ENCODE measurements at regions not wholly inside any gene's neighbourhood (a gene's known extent, or its start where the extent isn't known, plus 50 kb on each side); places are given as distances from the start of the nearest gene placed in this dataset.

DNA sequence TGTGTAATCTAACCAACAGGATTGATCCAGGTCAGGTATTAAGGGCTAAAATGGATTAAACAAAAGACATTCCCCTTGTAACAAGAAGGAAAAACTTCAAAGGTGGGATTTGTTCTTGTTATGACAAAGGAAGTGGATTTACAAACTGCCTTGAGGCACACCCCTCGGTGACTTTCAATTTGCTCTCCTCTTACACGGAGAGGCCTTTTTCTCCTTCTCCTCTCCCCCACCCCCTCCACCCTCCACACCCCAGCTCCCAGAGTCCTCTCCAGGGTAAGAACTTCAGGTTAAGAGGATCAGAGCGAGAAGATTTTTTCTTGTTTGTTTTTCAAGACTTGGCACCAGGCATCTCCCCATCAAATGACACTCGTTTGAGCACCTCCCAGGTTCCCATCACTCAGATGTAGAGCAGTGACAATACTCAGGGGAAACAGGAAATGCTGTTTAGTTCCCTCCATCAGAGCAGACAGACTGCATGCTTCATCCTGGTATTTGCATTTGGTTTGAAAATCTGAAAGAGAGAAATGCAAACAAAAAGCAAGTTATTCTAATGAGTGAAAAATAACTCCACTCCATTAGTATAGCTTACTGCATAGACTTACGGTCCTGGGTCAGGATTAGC is 77.6 kb upstream of the TMEM260 start:
- H3K9ac ChIP-seq (ENCODE audit: insufficient read depth, low read length) = no peak overlapping the region
- no peak for DNase-seq (ENCODE audit: low read depth in 2 of 2)
- H3K27ac ChIP-seq (ENCODE audit: insufficient read depth, low read length) = no peak overlapping the region
- no peak overlapping the region for H3K4me3 ChIP-seq (replicated peaks in 1 of 4; ENCODE audit: control extremely low read depth in 1 of 4, insufficient read depth in 1 of 4, low read depth in 3 of 4, low read length in 4 of 4)
- H3K9me3 ChIP-seq (ENCODE audit: control insufficient read depth, insufficient read depth, low read depth, low read length) = no peaks in the 10 kb centered on the region
- no peaks in the 10 kb centered on the region for H3K36me3 ChIP-seq (ENCODE audit: control insufficient read depth, insufficient read depth, low read length)
- no peak overlapping the region for H3K4me2 ChIP-seq (ENCODE audit: extremely low read depth, insufficient read depth, low read length)
- H3K4me1 ChIP-seq (ENCODE audit: control insufficient read depth, extremely low read depth, insufficient read depth, low read length) = no peaks in the 10 kb centered on the region
- no peak overlapping the region for H2AFZ ChIP-seq (ENCODE audit: low read length)
- no peaks in the 10 kb centered on the region for H3K79me2 ChIP-seq (ENCODE audit: control insufficient read depth, insufficient read depth, low read length)
- no peaks in the 10 kb centered on the region for H4K20me1 ChIP-seq (ENCODE audit: control insufficient read depth, extremely low read depth, insufficient read depth, low read length)
- no peaks in the 10 kb centered on the region for H3K27me3 ChIP-seq (ENCODE audit: control insufficient read depth, insufficient read depth, low read length)
- TF ChIP-seq EZH2 (IDR thresholded peaks at IDR 0.05; ENCODE audit: low read length, missing control alignments) = no peak
- TF ChIP-seq, protein P1, sequence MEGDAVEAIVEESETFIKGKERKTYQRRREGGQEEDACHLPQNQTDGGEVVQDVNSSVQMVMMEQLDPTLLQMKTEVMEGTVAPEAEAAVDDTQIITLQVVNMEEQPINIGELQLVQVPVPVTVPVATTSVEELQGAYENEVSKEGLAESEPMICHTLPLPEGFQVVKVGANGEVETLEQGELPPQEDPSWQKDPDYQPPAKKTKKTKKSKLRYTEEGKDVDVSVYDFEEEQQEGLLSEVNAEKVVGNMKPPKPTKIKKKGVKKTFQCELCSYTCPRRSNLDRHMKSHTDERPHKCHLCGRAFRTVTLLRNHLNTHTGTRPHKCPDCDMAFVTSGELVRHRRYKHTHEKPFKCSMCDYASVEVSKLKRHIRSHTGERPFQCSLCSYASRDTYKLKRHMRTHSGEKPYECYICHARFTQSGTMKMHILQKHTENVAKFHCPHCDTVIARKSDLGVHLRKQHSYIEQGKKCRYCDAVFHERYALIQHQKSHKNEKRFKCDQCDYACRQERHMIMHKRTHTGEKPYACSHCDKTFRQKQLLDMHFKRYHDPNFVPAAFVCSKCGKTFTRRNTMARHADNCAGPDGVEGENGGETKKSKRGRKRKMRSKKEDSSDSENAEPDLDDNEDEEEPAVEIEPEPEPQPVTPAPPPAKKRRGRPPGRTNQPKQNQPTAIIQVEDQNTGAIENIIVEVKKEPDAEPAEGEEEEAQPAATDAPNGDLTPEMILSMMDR (conservative IDR thresholded peaks at IDR 0.05 in 1 of 2, IDR thresholded peaks at IDR 0.05 in 1 of 2; ENCODE audit: low read depth in 1 of 2, low read length in 2 of 2) = no peak

DNA sequence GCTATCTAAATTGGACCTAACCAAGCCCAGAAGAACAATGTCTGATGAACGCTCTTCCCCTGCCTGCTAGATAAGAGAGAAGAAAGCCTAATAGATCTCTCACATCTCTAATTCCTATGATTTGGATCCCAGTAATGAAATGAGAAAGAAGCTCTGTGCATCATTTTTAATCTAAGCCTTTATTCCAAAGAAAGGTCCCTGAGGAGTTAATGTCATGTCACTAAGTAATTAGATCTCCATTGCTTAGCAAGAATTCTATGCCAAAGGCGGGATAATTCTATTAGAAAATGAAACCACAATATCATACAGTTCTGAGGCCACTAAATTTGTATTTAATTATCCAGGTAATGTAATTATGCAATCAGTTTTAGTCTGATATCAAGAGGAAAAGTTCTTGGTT is 74.2 kb upstream of the TMEM260 start:
- Histone ChIP-seq H3K9me3 (ENCODE audit: control insufficient read depth, insufficient read depth, low read depth, low read length) (no peaks in the 10 kb centered on the region), H3K4me2 (ENCODE audit: extremely low read depth, insufficient read depth, low read length) (no peak overlapping the region), H2AFZ (ENCODE audit: low read length) (no peak overlapping the region), H3K4me3 (replicated peaks in 1 of 4; ENCODE audit: control extremely low read depth in 1 of 4, insufficient read depth in 1 of 4, low read depth in 3 of 4, low read length in 4 of 4) (no peak overlapping the region), H3K27me3 (ENCODE audit: control insufficient read depth, insufficient read depth, low read length) (no peaks in the 10 kb centered on the region), H4K20me1 (ENCODE audit: control insufficient read depth, extremely low read depth, insufficient read depth, low read length) (no peaks in the 10 kb centered on the region), H3K79me2 (ENCODE audit: control insufficient read depth, insufficient read depth, low read length) (no peaks in the 10 kb centered on the region), H3K9ac (ENCODE audit: insufficient read depth, low read length) (no peak overlapping the region), H3K4me1 (ENCODE audit: control insufficient read depth, extremely low read depth, insufficient read depth, low read length) (no peaks in the 10 kb centered on the region), H3K36me3 (ENCODE audit: control insufficient read depth, insufficient read depth, low read length) (no peaks in the 10 kb centered on the region), H3K27ac (ENCODE audit: insufficient read depth, low read length) (no peak overlapping the region)
- DNase-seq (ENCODE audit: low read depth in 2 of 2) = no peak
- no peak for TF ChIP-seq EZH2 (IDR thresholded peaks at IDR 0.05; ENCODE audit: low read length, missing control alignments)
- TF ChIP-seq, protein P1 (conservative IDR thresholded peaks at IDR 0.05 in 1 of 2, IDR thresholded peaks at IDR 0.05 in 1 of 2; ENCODE audit: low read depth in 1 of 2, low read length in 2 of 2) = no peak

DNA sequence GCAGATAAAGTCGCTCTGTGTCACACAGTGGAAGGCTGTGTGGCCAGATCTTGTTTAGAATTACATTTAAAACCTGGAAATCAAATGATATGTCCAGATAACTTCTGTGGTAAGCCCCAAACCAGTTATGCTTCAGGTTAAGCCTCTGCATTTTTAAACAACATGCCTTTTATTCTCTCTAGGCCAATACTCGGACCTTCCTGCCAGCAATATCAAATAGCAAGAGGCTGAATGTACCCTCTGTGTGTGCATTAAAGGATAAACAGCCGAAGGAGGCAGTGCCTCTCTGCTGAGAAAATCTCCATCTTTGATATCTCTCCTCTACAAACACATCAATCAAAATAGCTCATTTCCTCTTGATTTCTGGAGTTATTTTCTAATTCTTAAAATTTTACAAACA is 67.1 kb upstream of the TMEM260 start:
- Histone ChIP-seq H3K27ac (ENCODE audit: insufficient read depth, low read length) (no peak overlapping the region), H3K79me2 (ENCODE audit: control insufficient read depth, insufficient read depth, low read length) (no peaks in the 10 kb centered on the region), H3K27me3 (ENCODE audit: control insufficient read depth, insufficient read depth, low read length) (peaks cover 2% of the 10 kb centered on the region), H3K4me2 (ENCODE audit: extremely low read depth, insufficient read depth, low read length) (no peak overlapping the region), H3K9ac (ENCODE audit: insufficient read depth, low read length) (no peak overlapping the region), H3K9me3 (ENCODE audit: control insufficient read depth, insufficient read depth, low read depth, low read length) (no peaks in the 10 kb centered on the region), H3K4me3 (replicated peaks in 1 of 4; ENCODE audit: control extremely low read depth in 1 of 4, insufficient read depth in 1 of 4, low read depth in 3 of 4, low read length in 4 of 4) (no peak overlapping the region), H2AFZ (ENCODE audit: low read length) (no peak overlapping the region), H3K4me1 (ENCODE audit: control insufficient read depth, extremely low read depth, insufficient read depth, low read length) (no peaks in the 10 kb centered on the region), H3K36me3 (ENCODE audit: control insufficient read depth, insufficient read depth, low read length) (no peaks in the 10 kb centered on the region), H4K20me1 (ENCODE audit: control insufficient read depth, extremely low read depth, insufficient read depth, low read length) (no peaks in the 10 kb centered on the region)
- TF ChIP-seq, protein P1 (conservative IDR thresholded peaks at IDR 0.05 in 1 of 2, IDR thresholded peaks at IDR 0.05 in 1 of 2; ENCODE audit: low read depth in 1 of 2, low read length in 2 of 2) = no peak
- no peak for TF ChIP-seq EZH2 (IDR thresholded peaks at IDR 0.05; ENCODE audit: low read length, missing control alignments)
- DNase-seq (ENCODE audit: low read depth in 2 of 2) = no peak
